CD4-positive, alpha-beta T cell (primary cell): ENCODE measurements at regions not wholly inside any gene's neighbourhood (a gene's known extent, or its start where the extent isn't known, plus 50 kb on each side); places are given as distances from the start of the nearest gene placed in this dataset.

Source experiments
- ATAC-seq: fragments of 200-7000 bp; cut with Tn5 transposase; one replicate; pipeline ENCODE4 v1.10.0; 2022; ENCODE audit warnings: mild to moderate bottlenecking; ENCODE audit not compliant: poor library complexity
- CTCF ChIA-PET: fragments of 350-600 bp; sonication (Branson Sonifier 250); formaldehyde crosslinking; loops from one replicate; lab custom pipeline; 2021; ENCODE audit warnings: antibody characterized with exemption, inconsistent platforms; lab: Charles Lee
- POLR2A ChIA-PET: fragments of 350-600 bp; sonication (Branson Sonifier 250); formaldehyde crosslinking; loops from one replicate; lab custom pipeline; 2021; ENCODE audit warnings: antibody characterized with exemption, inconsistent platforms; lab: Charles Lee
- DNase-seq, 14 experiments: peaks; one replicate each; pipeline ENCODE4 v3.0.0-alpha.2; 2013 to 2020; ENCODE audit warnings: mixed read lengths in 2 of 14
- H3K27ac ChIP-seq, 2 donors: one replicate each; pipeline versions ENCODE4 v1.5.1 to v1.7.0; 2013; ENCODE audit warnings: low read length in 2 of 2, low read depth in 1 of 2, mild to moderate bottlenecking in 1 of 2
- H3K27me3 ChIP-seq, 2 experiments: 1 replicate in 1 of 2; 2 replicates in 1 of 2; pipeline versions ENCODE4 v1.6.1 to v1.7.0; 2013; ENCODE audit warnings: low read length in 2 of 2, control low read depth in 1 of 2, mild to moderate bottlenecking in 1 of 2, moderate library complexity in 1 of 2; ENCODE audit not compliant: insufficient read depth in 2 of 2, control insufficient read depth in 1 of 2
- H3K36me3 ChIP-seq: one replicate; pipeline ENCODE4 v1.6.1; 2013; ENCODE audit warnings: low read length, control low read depth; ENCODE audit not compliant: insufficient read depth
- H3K4me1 ChIP-seq: one replicate; pipeline ENCODE4 v1.6.1; 2013; ENCODE audit warnings: low read length, control low read depth; ENCODE audit not compliant: insufficient read depth
- H3K4me3 ChIP-seq: one replicate; pipeline ENCODE4 v1.5.1; 2013; ENCODE audit warnings: mild to moderate bottlenecking, low read length, moderate library complexity
- H3K9me3 ChIP-seq, 2 experiments: 1 replicate in 1 of 2; 2 replicates in 1 of 2; pipeline versions ENCODE4 v1.6.1 to v1.7.0; 2013; ENCODE audit warnings: low read length in 2 of 2, mild to moderate bottlenecking in 2 of 2, control low read depth in 1 of 2, moderate library complexity in 1 of 2; ENCODE audit not compliant: control insufficient read depth in 1 of 2, insufficient read depth in 1 of 2
- H3K27ac Mint-ChIP-seq: one replicate; pipeline ENCODE4 v1.8.0; 2020; ENCODE audit warnings: mixed read lengths
- H3K27me3 Mint-ChIP-seq: one replicate; pipeline ENCODE4 v1.8.0; 2021; ENCODE audit warnings: mixed read lengths
- H3K36me3 Mint-ChIP-seq: one replicate; pipeline ENCODE4 v1.8.0; 2021; ENCODE audit warnings: low read depth, mixed read lengths
- H3K4me1 Mint-ChIP-seq: one replicate; pipeline ENCODE4 v1.8.0; 2021; ENCODE audit warnings: low read depth, mixed read lengths
- H3K4me3 Mint-ChIP-seq: one replicate; pipeline ENCODE4 v1.8.0; 2020; ENCODE audit warnings: mild to moderate bottlenecking, mixed read lengths
- H3K9me3 Mint-ChIP-seq: one replicate; pipeline ENCODE4 v1.8.0; 2020; ENCODE audit warnings: mixed read lengths
- CTCF ChIP-seq: fragments of 200-600 bp; IDR thresholded peaks from one replicate; pipeline ENCODE4 v1.8.0; 2022; ENCODE audit warnings: antibody characterized with exemption, mild to moderate bottlenecking
- intact Hi-C, 2 experiments: fragments of 100-400 bp; cut with DNase I in 1 of 2; cut with micrococcal nuclease in 1 of 2; formaldehyde crosslinking; loops; one replicate each; pipeline versions ENCODE4 v1.15.1 to v1.9.0; 2023 to 2025; cut with DNase I, micrococcal nuclease

- no peak for TF ChIP-seq CTCF
- no peak for DNase-seq
- ChIA-PET CTCF (no interaction called here), POLR2A (no interaction called here)
- Mint-ChIP-seq H3K36me3 (no peaks in the 10 kb centered on the region), H3K27me3 (peaks cover 26% of the 10 kb centered on the region), H3K4me1 (no peaks in the 10 kb centered on the region), H3K9me3 (no peaks in the 10 kb centered on the region), H3K4me3 (no peak overlapping the region), H3K27ac (no peak overlapping the region)
- Histone ChIP-seq H3K27me3 (peaks cover 0 to 4% of the 10 kb centered on the region in 2 experiments), H3K36me3 (no peaks in the 10 kb centered on the region), H3K4me1 (no peaks in the 10 kb centered on the region), H3K27ac (no peak overlapping the region), H3K4me3 (no peak overlapping the region), H3K9me3 (peaks cover 0 to 13% of the 10 kb centered on the region in 2 experiments)
- no peak for ATAC-seq
- intact Hi-C loops, result no loop called here
Observed at GRCh38 chr15:29873947-29874411, 51.7 kb upstream of the TJP1 start.

GRCh38 chr15:29873264-29873663, 51.0 kb upstream of the TJP1 start:
- no peak overlapping the region for H3K4me3 Mint-ChIP-seq
- no peaks in the 10 kb centered on the region for H3K9me3 Mint-ChIP-seq

GRCh38 chr15:29872716-29873115, 50.4 kb upstream of the TJP1 start:
- Histone ChIP-seq H3K9me3 (peaks cover 0 to 10% of the 10 kb centered on the region in 2 experiments), H3K36me3 (no peaks in the 10 kb centered on the region), H3K4me1 (no peaks in the 10 kb centered on the region), H3K4me3 (no peak overlapping the region), H3K27me3 (peaks cover 4% of the 10 kb centered on the region in 2 experiments), H3K27ac (no peak overlapping the region)
- ATAC-seq (no peak), DNase-seq (no peak)
- Mint-ChIP-seq H3K9me3 (no peaks in the 10 kb centered on the region), H3K27me3 (peaks cover 28% of the 10 kb centered on the region), H3K4me3 (no peak overlapping the region), H3K27ac (no peak overlapping the region), H3K4me1 (no peaks in the 10 kb centered on the region), H3K36me3 (no peaks in the 10 kb centered on the region)
- intact Hi-C loops, result no loop called here
- POLR2A ChIA-PET, result no interaction called here
- CTCF ChIA-PET, result no interaction called here
- no peak for TF ChIP-seq CTCF

More at GRCh38 chr15:29873264-29873663, 51.0 kb upstream of the TJP1 start:
- Histone ChIP-seq H3K27me3 (peaks cover 4% of the 10 kb centered on the region in 2 experiments), H3K36me3 (no peaks in the 10 kb centered on the region), H3K27ac (no peak overlapping the region), H3K9me3 (peaks cover 0 to 13% of the 10 kb centered on the region in 2 experiments), H3K4me1 (no peaks in the 10 kb centered on the region), H3K4me3 (no peak overlapping the region)
- H3K27me3 Mint-ChIP-seq, result peaks cover 27% of the 10 kb centered on the region
- no peak overlapping the region for H3K27ac Mint-ChIP-seq
- DNase-seq (no peak), ATAC-seq (no peak)
- no peak for TF ChIP-seq CTCF
- CTCF ChIA-PET, result no interaction called here
- no peaks in the 10 kb centered on the region for H3K36me3 Mint-ChIP-seq
- POLR2A ChIA-PET, result no interaction called here
- intact Hi-C loops, result no loop called here
- no peaks in the 10 kb centered on the region for H3K4me1 Mint-ChIP-seq
